GM13976 (cell line): ENCODE measurements at regions not wholly inside any gene's neighbourhood (a gene's known extent, or its start where the extent isn't known, plus 50 kb on each side); places are given as distances from the start of the nearest gene placed in this dataset.

Source experiments
- DNase-seq: peaks from one replicate; pipeline ENCODE4 v3.0.0; 2012; ENCODE audit warnings: low spot score
- in situ Hi-C: fragments of 300-500 bp; cut with MboI; formaldehyde crosslinking; loops from one replicate; pipeline ENCODE4 v1.12.0; 2022; ENCODE audit warnings: low sequenced_read_pairs, mixed read lengths, inconsistent platforms; ENCODE audit not compliant: unreplicated experiment
- TF ChIP-seq, protein P1 (sequence below): IDR thresholded peaks from 2 replicates; pipeline ENCODE4 v1.5.1; 2012; ENCODE audit warnings: borderline replicate concordance, mild to moderate bottlenecking; ENCODE audit not compliant: insufficient read depth; ENCODE audit errors: extremely low read depth, missing control alignments, control extremely low read depth

DNA sequence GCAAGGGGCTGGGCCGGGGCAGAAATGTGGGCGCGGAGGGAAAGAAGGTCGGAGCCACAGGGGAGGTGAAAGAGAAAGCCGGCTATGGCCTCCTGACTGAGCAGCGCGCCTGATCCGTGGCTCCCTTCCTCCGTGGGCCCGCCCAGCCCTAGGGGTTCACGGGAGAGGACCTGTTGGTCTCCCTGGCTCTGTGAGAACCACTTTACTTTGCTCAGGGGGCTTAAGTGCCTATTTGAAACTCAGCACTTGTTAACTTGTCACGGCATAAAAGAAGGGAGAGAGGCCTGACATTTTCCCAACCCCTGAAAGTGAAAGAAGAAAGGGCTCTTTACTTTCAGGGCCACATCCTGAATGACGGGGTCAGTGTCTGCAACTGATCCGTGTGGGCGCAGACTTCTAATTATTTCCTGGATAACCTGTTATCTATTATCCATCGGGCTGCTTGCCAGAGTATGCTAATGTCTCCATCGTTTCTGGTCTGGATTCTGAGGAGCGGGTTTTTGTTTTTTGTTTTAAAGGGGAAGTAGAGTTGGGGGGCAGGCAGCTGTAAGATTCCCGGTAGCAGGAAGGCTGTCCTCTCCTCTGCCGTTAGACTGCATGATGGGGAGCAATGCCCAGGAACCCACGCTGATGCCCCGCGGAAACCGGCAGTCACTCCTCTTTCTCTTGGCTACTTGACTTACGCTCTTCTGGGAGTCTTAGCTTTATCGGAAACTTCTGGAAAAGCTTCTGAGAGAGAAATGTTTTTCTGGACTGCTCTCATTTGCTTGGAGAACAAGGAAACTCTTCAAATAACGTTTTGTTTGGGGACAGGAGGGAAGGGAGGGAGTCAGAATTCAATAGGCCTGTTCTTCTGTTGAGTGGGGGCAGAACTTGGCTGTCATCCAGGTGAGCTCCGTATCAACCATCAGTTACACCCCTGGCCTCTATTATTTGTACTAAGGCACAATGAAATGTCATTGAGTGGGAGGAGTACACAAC is 127.7 kb upstream of the MAX start:
- in situ Hi-C loops, result loop anchor here (10.0 kb wide), 1 partner anchor 185 kb away; the partner anchor contains the start of gene FUT8
- peak; percentile 55 for DNase-seq

GRCh38 chr14:65231286-65231980 is 129.1 kb upstream of the MAX start:
- TF ChIP-seq, protein P1, sequence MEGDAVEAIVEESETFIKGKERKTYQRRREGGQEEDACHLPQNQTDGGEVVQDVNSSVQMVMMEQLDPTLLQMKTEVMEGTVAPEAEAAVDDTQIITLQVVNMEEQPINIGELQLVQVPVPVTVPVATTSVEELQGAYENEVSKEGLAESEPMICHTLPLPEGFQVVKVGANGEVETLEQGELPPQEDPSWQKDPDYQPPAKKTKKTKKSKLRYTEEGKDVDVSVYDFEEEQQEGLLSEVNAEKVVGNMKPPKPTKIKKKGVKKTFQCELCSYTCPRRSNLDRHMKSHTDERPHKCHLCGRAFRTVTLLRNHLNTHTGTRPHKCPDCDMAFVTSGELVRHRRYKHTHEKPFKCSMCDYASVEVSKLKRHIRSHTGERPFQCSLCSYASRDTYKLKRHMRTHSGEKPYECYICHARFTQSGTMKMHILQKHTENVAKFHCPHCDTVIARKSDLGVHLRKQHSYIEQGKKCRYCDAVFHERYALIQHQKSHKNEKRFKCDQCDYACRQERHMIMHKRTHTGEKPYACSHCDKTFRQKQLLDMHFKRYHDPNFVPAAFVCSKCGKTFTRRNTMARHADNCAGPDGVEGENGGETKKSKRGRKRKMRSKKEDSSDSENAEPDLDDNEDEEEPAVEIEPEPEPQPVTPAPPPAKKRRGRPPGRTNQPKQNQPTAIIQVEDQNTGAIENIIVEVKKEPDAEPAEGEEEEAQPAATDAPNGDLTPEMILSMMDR, result no peak
- in situ Hi-C loops, result no loop called here
- DNase-seq, result no peak

More for the DNA sequence above, 127.7 kb upstream of the MAX start:
- TF ChIP-seq, protein P1, result no peak

DNA sequence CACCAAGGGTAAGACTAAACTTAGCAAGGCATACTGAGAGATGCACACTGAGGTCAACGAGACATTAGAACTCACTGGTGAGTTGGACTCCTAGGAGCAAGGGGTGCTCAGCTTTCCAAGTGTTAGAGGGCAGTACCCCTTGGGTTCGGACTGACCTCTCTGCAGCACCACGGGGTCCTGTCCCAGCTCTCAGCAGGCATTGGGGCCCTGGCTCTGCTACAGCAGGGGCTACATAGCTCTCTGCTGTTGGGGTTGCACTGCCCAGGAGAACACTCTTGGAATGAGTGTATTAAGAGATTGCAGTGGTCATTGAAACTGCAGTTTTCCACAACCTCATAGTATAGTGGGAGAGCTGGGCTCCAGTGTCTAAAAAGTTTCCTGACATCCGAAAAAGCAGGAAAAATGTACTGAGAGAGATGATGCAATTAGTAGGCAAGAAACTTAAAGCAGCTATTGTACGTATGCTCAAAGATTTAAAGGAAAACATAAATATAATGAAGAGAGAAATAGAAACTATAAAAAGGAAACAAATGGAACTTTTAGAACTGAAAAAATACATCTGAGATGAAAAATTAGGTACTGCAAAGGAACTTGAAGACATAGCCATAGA is 132.5 kb upstream of the MAX start:
- in situ Hi-C loops, result loop anchor here (5.0 kb wide), 1 partner anchor 37 kb away; no protein-coding TSS in a partner anchor
- TF ChIP-seq, protein P1, result no peak
- DNase-seq, result no peak

- TF ChIP-seq, protein P1, result no peak
- in situ Hi-C loops, result loop anchor here (5.0 kb wide), 1 partner anchor 35 kb away; no protein-coding TSS in a partner anchor
- no peak for DNase-seq
Observed at GRCh38 chr14:65237023-65237814, 134.9 kb upstream of the MAX start.

- TF ChIP-seq, protein P1, result no peak
- in situ Hi-C loops, result loop anchor here (5.0 kb wide), 1 partner anchor 34 kb away; no protein-coding TSS in a partner anchor
- DNase-seq, result no peak
Observed at GRCh38 chr14:65237941-65238340, 135.6 kb upstream of the MAX start.
